ENCODE measurements at regions not wholly inside any gene's neighbourhood (a gene's known extent, or its start where the extent isn't known, plus 50 kb on each side); places are given as distances from the start of the nearest gene placed in this dataset.

DNA sequence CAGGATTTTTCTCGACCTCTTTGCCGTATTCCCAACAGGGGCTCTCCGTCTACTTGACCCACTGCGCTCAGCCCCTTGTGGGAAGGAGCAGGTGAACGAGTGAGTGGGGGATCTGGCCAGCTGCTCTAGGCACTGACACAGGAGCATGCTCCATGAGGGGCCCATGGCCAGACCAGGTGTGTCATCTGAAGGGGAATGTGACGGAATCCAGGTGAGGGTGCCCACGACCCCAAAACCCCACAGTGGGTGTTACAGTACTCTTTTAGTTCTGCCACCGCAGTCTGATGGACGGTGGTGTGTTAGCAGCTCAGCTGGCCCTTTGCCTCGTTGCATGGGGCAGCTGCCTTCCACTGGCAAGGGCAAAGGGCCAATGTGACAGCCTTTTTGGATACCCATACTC lies 601.4 kb upstream of the NCAM2 start:
- TF ChIP-seq, protein P1, sequence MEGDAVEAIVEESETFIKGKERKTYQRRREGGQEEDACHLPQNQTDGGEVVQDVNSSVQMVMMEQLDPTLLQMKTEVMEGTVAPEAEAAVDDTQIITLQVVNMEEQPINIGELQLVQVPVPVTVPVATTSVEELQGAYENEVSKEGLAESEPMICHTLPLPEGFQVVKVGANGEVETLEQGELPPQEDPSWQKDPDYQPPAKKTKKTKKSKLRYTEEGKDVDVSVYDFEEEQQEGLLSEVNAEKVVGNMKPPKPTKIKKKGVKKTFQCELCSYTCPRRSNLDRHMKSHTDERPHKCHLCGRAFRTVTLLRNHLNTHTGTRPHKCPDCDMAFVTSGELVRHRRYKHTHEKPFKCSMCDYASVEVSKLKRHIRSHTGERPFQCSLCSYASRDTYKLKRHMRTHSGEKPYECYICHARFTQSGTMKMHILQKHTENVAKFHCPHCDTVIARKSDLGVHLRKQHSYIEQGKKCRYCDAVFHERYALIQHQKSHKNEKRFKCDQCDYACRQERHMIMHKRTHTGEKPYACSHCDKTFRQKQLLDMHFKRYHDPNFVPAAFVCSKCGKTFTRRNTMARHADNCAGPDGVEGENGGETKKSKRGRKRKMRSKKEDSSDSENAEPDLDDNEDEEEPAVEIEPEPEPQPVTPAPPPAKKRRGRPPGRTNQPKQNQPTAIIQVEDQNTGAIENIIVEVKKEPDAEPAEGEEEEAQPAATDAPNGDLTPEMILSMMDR (IDR thresholded peaks at IDR 0.05): no peak
- TF ChIP-seq EP300 (IDR thresholded peaks at IDR 0.05) (no peak), POLR2AphosphoS5 (IDR thresholded peaks at IDR 0.05) (no peak), POLR2A (IDR thresholded peaks at IDR 0.05) (no peak)
